Natural killer cell (primary cell): ENCODE measurements at regions not wholly inside any gene's neighbourhood (a gene's known extent, or its start where the extent isn't known, plus 50 kb on each side); places are given as distances from the start of the nearest gene placed in this dataset.

Experiments
- ATAC-seq, 3 donors: fragments of 150-1000 bp in 2 of 3; fragments of 200-7000 bp in 1 of 3; cut with Tn5 transposase; 1 replicate in 1 of 3; 2 replicates in 2 of 3; pipeline ENCODE4 v1.10.0; 2021; ENCODE audit warnings: mild to moderate bottlenecking in 2 of 3, moderate library complexity in 2 of 3
- DNase-seq, 2 donors: peaks; one replicate each; pipeline versions ENCODE4 v3.0.0 to v3.0.0-alpha.2; 2013 to 2021; ENCODE audit warnings: mixed read lengths in 1 of 2
- H3K27ac ChIP-seq: one replicate; pipeline ENCODE4 v1.5.1; 2013; ENCODE audit warnings: mild to moderate bottlenecking, low read length
- H3K27me3 ChIP-seq: one replicate; pipeline ENCODE4 v1.6.1; 2013; ENCODE audit warnings: low read length; ENCODE audit not compliant: control insufficient read depth, insufficient read depth
- H3K36me3 ChIP-seq: one replicate; pipeline ENCODE4 v1.6.1; 2013; ENCODE audit warnings: low read length; ENCODE audit not compliant: control insufficient read depth, insufficient read depth
- H3K4me1 ChIP-seq: one replicate; pipeline ENCODE4 v1.6.1; 2013; ENCODE audit warnings: low read length; ENCODE audit not compliant: control insufficient read depth, insufficient read depth
- H3K4me3 ChIP-seq: one replicate; pipeline ENCODE4 v1.5.1; 2013; ENCODE audit warnings: low read length
- H3K9me3 ChIP-seq: one replicate; pipeline ENCODE4 v1.6.1; 2013; ENCODE audit warnings: low read length; ENCODE audit not compliant: control insufficient read depth, insufficient read depth
- H3K27ac Mint-ChIP-seq, 2 donors: one replicate each; pipeline ENCODE4 v1.8.0; 2022; ENCODE audit warnings: mild to moderate bottlenecking in 2 of 2, mixed read lengths in 2 of 2, moderate library complexity in 1 of 2
- H3K27me3 Mint-ChIP-seq, 2 donors: one replicate each; pipeline ENCODE4 v1.8.0; 2022; ENCODE audit warnings: low read depth in 2 of 2, mixed read lengths in 2 of 2
- H3K36me3 Mint-ChIP-seq: one replicate; pipeline ENCODE4 v1.8.0; 2022; ENCODE audit warnings: mixed read lengths
- H3K4me1 Mint-ChIP-seq, 2 donors: one replicate each; pipeline ENCODE4 v1.8.0; 2022; ENCODE audit warnings: mixed read lengths in 2 of 2
- H3K4me3 Mint-ChIP-seq: one replicate; pipeline ENCODE4 v1.8.0; 2022; ENCODE audit warnings: mild to moderate bottlenecking, moderate library complexity, mixed read lengths
- H3K9me3 Mint-ChIP-seq, 2 donors: one replicate each; pipeline ENCODE4 v1.8.0; 2022; ENCODE audit warnings: mixed read lengths in 2 of 2
- WGBS: methylation state at CpG from one replicate; pipeline ENCODE4 v1.1.7; 2013; ENCODE audit warnings: missing lambda C conversion rate; ENCODE audit not compliant: insufficient coverage; 5-methylcytosine and 5-hydroxymethylcytosine counted together
- intact Hi-C: fragments of 100-400 bp; cut with micrococcal nuclease; formaldehyde crosslinking; loops from one replicate; pipeline ENCODE4 v1.14.2; 2022
- TF ChIP-seq, protein P1 (sequence below): fragments of 200-600 bp; IDR thresholded peaks from one replicate; pipeline ENCODE4 v1.8.0; 2022; ENCODE audit warnings: antibody characterized with exemption

- DNase-seq = no peak
- H3K27ac ChIP-seq = no peak overlapping the region
- intact Hi-C loops = no loop called here
- no peaks in the 10 kb centered on the region for H3K4me1 Mint-ChIP-seq
- H3K27me3 ChIP-seq = no peaks in the 10 kb centered on the region
- H3K36me3 Mint-ChIP-seq = no peaks in the 10 kb centered on the region
- no peak overlapping the region for H3K4me3 Mint-ChIP-seq
- no peaks in the 10 kb centered on the region for H3K36me3 ChIP-seq
- no peaks in the 10 kb centered on the region for H3K4me1 ChIP-seq
- WGBS = 94% methylated on average over 1 of the region's 1 CpG
- ATAC-seq = no peak
- no peak overlapping the region for H3K4me3 ChIP-seq
- peaks cover 10 to 12% of the 10 kb centered on the region in 2 donors for H3K9me3 Mint-ChIP-seq
- TF ChIP-seq, protein P1, sequence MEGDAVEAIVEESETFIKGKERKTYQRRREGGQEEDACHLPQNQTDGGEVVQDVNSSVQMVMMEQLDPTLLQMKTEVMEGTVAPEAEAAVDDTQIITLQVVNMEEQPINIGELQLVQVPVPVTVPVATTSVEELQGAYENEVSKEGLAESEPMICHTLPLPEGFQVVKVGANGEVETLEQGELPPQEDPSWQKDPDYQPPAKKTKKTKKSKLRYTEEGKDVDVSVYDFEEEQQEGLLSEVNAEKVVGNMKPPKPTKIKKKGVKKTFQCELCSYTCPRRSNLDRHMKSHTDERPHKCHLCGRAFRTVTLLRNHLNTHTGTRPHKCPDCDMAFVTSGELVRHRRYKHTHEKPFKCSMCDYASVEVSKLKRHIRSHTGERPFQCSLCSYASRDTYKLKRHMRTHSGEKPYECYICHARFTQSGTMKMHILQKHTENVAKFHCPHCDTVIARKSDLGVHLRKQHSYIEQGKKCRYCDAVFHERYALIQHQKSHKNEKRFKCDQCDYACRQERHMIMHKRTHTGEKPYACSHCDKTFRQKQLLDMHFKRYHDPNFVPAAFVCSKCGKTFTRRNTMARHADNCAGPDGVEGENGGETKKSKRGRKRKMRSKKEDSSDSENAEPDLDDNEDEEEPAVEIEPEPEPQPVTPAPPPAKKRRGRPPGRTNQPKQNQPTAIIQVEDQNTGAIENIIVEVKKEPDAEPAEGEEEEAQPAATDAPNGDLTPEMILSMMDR = no peak
- H3K9me3 ChIP-seq = peaks cover 7% of the 10 kb centered on the region
- no peak overlapping the region for H3K27ac Mint-ChIP-seq
- no peaks in the 10 kb centered on the region for H3K27me3 Mint-ChIP-seq
These were observed 1252.6 kb upstream of the CITED2 start for GRCh38 chr6:140627002-140627401.

DNA sequence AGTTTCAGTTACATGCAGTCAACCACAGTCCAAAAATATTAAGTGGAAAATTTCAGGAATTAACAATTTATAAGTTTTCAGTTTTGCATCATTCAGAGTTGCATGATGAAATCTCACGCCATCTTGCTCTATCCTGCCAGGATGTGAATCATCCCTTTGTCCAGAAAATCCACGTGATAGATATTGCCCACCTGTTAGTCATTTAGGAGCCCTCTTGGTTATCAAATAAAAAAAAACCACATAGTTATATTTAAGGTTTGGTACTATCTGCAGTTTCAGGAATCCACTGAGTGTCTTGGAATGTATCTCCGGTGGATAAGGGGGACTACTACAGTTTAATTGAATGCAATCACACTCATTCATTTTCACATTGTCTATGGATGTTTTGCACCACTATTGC is 1249.0 kb upstream of the CITED2 start:
- Mint-ChIP-seq H3K27ac (no peak overlapping the region), H3K36me3 (no peaks in the 10 kb centered on the region), H3K4me1 (no peaks in the 10 kb centered on the region), H3K9me3 (peaks cover 12 to 15% of the 10 kb centered on the region in 2 donors), H3K27me3 (no peaks in the 10 kb centered on the region), H3K4me3 (no peak overlapping the region)
- TF ChIP-seq, protein P1 = no peak
- peaks cover 7% of the 10 kb centered on the region for H3K9me3 ChIP-seq
- DNase-seq (no peak), ATAC-seq (no peak)
- H3K36me3 ChIP-seq = no peaks in the 10 kb centered on the region
- 83% methylated on average over 2 of the region's 3 CpGs for WGBS
- no peaks in the 10 kb centered on the region for H3K4me1 ChIP-seq
- no peak overlapping the region for H3K27ac ChIP-seq
- H3K27me3 ChIP-seq = no peaks in the 10 kb centered on the region
- intact Hi-C loops = no loop called here
- H3K4me3 ChIP-seq = no peak overlapping the region

GRCh38 chr6:140620496-140620895 is 1246.0 kb upstream of the CITED2 start:
- ATAC-seq = no peak
- intact Hi-C loops = no loop called here
- no peak overlapping the region for H3K4me3 Mint-ChIP-seq
- H3K4me1 Mint-ChIP-seq = no peaks in the 10 kb centered on the region
- no peak overlapping the region for H3K27ac ChIP-seq
- H3K4me3 ChIP-seq = no peak overlapping the region
- no peak overlapping the region for H3K27ac Mint-ChIP-seq
- TF ChIP-seq, protein P1 = no peak
- no peaks in the 10 kb centered on the region for H3K36me3 Mint-ChIP-seq
- no peaks in the 10 kb centered on the region for H3K9me3 ChIP-seq
- no peaks in the 10 kb centered on the region for H3K27me3 Mint-ChIP-seq
- no peaks in the 10 kb centered on the region for H3K27me3 ChIP-seq
- no peaks in the 10 kb centered on the region for H3K4me1 ChIP-seq
- WGBS = 94% methylated on average over 1 of the region's 1 CpG
- no peak for DNase-seq
- no peaks in the 10 kb centered on the region for H3K36me3 ChIP-seq
- peaks cover 5 to 7% of the 10 kb centered on the region in 2 donors for H3K9me3 Mint-ChIP-seq

GRCh38 chr6:140609956-140610355 is 1235.5 kb upstream of the CITED2 start:
- Histone ChIP-seq H3K27me3 (no peaks in the 10 kb centered on the region), H3K9me3 (no peaks in the 10 kb centered on the region), H3K27ac (no peak overlapping the region), H3K36me3 (no peaks in the 10 kb centered on the region), H3K4me3 (no peak overlapping the region), H3K4me1 (no peaks in the 10 kb centered on the region)
- Mint-ChIP-seq H3K4me1 (no peaks in the 10 kb centered on the region), H3K36me3 (no peaks in the 10 kb centered on the region), H3K27me3 (no peaks in the 10 kb centered on the region), H3K4me3 (no peak overlapping the region), H3K27ac (no peak overlapping the region), H3K9me3 (peaks cover 0 to 2% of the 10 kb centered on the region in 2 donors)
- TF ChIP-seq, protein P1 = no peak
- 89% methylated on average over 2 of the region's 2 CpGs for WGBS
- intact Hi-C loops = no loop called here
- ATAC-seq (no peak), DNase-seq (no peak)
